ENCODE measurements at regions not wholly inside any gene's neighbourhood (a gene's known extent, or its start where the extent isn't known, plus 50 kb on each side); places are given as distances from the start of the nearest gene placed in this dataset.
"Not testable (repeated sequence)": the region's sequence is repeated elsewhere in the genome, so short reads cannot be mapped to it uniquely, and the experiment has no call there.

- peak; percentile 5 for DNase-seq
Measured at GRCh38 chr4:123649250-123649644, 252.7 kb downstream of the SPRY1 start.

- no peak for DNase-seq
Measured at GRCh38 chr4:123649645-123650391, 253.2 kb downstream of the SPRY1 start.

DNA sequence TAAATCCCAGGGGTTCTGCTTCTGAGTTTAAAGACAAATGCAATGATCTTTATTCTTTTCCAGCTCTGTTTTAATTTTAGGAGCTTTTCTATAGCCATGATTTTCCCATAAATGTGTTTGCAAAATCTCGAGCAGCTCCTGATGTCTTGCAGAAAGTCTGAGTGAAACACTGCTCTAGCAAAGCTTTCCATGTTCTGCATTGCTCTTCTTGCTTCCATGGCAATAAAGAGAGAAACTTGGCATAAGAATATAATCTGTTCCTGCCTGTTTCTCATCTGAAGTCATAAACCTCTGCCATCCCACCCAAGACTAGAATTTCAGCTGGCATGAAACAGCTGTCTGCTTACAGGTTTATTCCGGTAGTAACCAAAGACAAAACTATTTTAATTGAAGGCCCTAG lies 254.5 kb downstream of the SPRY1 start:
- DNase-seq: no peak

DNA sequence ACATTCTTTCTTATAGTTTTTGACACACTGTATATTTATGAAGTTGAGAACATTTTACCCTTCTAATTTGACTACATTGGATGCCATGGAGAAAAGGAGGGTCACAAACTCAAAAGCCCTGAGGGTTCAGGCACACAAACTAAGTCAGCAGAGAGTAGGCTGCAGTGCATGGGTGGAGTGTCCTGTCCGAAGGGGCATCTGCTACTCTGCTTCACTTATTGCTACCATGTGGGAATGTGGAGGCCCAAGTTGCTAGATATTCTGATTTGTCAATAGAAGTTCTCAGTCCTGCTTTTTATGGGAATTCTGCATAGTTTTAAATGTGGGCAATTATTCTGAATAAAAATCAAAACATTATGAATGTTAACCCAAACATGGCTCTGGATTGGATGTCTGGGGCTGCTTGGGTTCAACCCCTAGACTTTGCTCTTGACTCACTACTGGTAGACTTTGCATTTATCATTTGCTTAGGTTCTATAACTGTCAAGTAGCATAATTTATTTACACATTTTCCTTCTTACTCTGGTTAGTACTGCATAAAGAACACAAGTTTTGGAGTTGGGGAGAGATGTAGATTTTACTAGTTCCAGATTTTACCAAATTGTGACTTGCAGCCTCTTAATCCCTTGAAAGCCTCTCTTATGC lies 255.1 kb downstream of the SPRY1 start:
- no peak for DNase-seq

DNA sequence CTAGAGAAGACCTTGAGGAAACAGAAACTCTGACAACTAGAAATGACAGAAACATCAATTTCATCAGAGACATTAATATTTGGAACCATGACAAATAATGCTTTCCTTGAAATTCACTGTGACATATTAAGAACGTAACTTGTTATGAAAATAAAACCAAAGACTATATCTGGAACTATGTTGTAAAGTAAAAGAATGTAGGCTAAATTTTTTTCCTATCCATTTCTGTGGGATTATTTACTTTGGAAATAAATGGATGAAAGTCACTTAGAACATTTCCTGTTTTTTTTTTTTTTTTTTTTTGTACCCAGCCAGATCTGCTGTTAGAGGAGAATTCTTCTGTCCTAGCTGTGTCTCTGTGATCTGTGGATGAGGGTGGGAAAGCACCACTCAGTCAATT lies 255.9 kb downstream of the SPRY1 start:
- no peak for DNase-seq

- no peak for DNase-seq
Measured at GRCh38 chr4:123653236-123653635, 256.6 kb downstream of the SPRY1 start.

- DNase-seq: not testable (repeated sequence)
Measured at GRCh38 chr4:123656746-123657294, 260.2 kb downstream of the SPRY1 start.

GRCh38 chr4:123657606-123658005 lies 261.0 kb downstream of the SPRY1 start:
- DNase-seq: not testable (repeated sequence)

DNA sequence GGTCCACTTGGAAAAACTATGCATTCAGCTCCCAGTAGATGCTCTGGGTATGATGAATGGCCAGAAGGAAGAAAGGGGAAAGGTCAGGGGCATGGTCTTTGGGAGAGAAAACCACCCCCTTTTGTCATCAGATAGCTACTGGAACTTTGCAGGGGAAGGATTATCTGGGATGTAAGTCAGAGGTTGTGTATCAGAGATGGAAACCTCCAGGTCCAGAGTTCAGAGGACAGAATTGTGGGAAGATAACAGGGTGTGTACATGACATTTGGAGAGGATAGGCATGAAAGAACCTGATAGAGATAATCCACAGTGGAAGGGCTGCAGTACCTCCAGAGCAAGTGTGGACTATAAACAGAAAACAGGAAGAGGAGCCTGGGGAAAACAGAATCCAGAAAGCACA lies 262.7 kb downstream of the SPRY1 start:
- DNase-seq: no peak

DNA sequence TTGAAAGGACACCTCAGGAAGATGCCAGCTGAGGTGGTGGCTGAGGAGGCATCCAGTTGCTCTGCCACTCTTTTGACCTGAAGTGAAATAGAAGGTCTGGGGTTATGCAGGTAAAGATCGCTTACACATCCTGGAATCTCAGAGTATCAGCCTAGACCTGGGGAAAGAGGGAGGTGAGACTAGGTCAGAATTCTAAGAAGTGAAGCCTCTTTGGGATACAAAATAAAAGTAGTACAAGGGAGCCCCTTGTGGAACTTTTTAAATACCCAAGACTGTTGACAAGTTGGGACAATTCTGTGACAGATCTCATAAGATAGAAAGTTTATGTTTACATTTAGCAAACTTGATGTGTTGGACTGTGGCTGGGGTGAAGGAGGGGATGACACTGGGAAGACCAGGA lies 263.1 kb downstream of the SPRY1 start:
- peak; percentile 11 for DNase-seq

GRCh38 chr4:123661080-123661737 lies 264.6 kb downstream of the SPRY1 start:
- DNase-seq: no peak

GRCh38 chr4:123662827-123663226 lies 266.2 kb downstream of the SPRY1 start:
- DNase-seq: no peak

GRCh38 chr4:123666486-123666885 lies 269.9 kb downstream of the SPRY1 start:
- no peak for DNase-seq

- DNase-seq: no peak
Measured at GRCh38 chr4:123667496-123667895, 270.9 kb downstream of the SPRY1 start.

GRCh38 chr4:123667991-123668390 lies 271.4 kb downstream of the SPRY1 start:
- DNase-seq: no peak

DNA sequence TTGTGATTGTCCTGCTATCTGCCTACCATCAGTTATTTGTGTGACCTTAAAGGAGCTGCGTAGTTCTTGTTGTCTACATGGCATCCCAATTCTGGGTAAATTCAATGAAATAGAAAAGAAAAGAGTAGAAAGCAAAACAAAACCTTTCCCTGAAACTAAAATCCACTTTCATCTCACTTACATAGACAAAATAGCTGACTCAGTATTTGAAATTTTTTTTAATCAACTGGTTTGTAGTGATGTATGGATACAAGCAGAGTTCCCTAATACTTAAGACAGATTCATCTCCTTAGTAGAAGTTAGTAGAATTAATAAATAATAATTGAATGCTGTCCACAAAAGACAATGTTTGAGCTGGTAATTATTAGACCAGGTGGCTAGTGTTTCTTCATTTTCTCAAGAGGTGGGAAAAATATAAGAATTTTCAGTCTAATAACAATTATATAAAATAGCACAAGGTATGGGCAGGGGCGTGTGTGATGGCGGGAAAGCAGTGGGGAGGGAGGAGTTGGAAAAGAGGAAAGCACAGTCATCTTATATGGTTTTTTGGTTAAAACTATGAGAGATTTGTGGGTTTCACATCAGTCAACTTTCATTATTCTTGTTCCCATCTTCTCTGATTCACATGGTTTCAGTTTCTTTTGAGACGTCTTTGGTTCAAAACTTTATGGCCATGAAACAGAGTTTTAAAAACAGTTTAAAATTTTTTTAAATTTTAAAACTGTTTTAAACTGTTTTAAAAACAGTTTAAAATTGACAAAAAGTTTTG lies 275.2 kb downstream of the SPRY1 start:
- peak; percentile 2 for DNase-seq

DNA sequence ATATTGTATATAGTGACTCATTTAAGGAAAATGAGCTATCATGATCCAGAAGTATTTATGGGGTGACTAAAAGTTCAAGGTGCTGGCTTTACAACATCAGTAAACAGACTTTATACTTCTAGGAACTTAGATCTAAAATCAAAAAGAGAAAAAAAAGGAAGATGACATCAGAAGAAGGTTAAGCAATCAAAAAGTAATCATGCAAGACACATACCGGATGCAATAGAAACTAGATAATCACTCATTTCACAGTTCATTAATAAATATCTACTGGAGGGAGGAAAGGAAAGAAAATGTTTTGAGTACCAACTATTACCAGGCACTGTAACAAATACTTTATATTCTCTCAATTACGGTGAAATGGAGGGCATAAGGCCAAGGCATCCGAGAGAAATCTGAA lies 276.4 kb downstream of the SPRY1 start:
- no peak for DNase-seq

GRCh38 chr4:123673971-123674370 lies 277.4 kb downstream of the SPRY1 start:
- DNase-seq: no peak

GRCh38 chr4:123674762-123675465 lies 278.3 kb downstream of the SPRY1 start:
- no peak for DNase-seq

DNA sequence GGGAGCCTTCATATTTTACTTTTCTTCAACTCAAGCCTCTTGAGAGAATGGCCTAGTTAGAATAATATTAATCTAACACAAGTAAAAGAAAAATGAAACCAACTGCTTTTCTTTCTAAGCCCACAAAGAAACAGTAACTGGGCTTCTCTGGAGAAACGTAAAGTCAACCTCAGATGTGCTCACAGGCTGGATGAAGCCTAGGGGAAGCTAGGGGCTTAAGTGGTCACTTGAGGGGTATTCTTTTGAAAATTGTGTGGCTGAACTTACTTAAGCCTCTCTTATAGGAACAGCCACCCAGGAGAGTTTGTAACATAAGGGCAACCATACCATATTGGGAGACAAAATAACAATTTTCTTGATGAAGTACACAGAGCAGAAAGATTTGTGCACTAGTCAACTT lies 279.0 kb downstream of the SPRY1 start:
- no peak for DNase-seq

DNA sequence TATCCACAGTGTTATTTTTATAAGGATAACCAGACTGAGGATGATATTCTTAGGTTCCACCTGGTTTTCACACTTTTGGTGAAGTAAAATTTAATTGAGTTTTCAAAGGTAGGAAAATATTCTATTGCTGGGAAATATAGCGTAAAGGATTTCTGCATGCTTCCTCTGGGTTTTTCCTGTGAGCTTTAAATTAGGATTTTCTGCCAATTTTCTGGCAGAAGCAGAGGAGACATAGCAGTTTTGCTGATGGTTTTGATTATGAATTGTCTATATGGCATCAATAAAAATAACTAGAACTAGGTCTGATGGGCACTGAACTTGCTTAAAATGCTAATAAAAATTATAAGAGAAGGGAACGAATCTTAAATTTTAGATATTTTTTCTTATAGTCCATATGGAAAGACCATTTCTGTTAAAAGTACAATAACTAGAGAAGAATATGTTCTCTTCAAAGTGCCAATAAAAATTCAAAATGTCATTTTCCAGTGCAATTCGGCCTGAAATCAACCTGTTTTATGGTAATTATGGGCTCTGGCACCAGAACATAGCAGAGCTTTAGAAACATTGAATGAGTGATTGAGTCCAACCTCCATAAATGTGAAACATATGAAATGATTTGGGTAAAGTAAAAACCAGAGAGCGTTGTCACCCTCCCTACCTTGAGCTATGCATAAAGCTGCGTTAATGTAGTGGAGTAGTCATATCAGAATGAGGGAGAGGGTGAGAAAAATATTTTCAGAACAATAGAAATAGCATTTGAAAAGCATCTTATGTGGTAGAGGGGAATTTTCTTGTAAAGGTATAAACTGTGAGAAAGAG lies 279.7 kb downstream of the SPRY1 start:
- DNase-seq: no peak

DNA sequence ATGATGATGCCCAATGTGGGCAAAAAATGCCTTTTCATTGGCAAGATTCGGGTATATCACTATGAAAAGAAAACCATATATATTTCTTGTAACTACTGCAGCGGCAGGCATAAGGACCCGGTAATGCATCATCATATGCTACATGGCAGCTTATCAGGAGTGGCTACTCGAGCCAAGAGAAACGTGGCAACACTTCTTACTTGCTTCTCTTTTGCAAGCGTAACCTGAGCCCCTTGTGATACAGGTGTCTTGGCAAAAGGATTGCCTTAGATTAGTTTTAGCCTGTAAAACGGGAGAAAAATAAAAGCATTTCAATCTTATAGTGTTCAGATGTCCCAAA lies 280.3 kb downstream of the SPRY1 start:
- DNase-seq: no peak

Measured in RPMI8226 (cell line).